Transverse colon (tissue), 3 donors: ENCODE measurements at regions not wholly inside any gene's neighbourhood (a gene's known extent, or its start where the extent isn't known, plus 50 kb on each side); places are given as distances from the start of the nearest gene placed in this dataset.

Experiments
- EP300 ChIP-seq: sonication (generic); formaldehyde crosslinking; IDR thresholded peaks from one replicate; pipeline ENCODE4 v1.6.1; 2017; ENCODE audit warnings: antibody characterized with exemption, low read depth
- POLR2AphosphoS5 ChIP-seq, 3 donors: sonication (generic); formaldehyde crosslinking; IDR thresholded peaks; one replicate each; pipeline ENCODE4 v1.6.1; 2016; ENCODE audit warnings: antibody characterized with exemption in 3 of 3

DNA sequence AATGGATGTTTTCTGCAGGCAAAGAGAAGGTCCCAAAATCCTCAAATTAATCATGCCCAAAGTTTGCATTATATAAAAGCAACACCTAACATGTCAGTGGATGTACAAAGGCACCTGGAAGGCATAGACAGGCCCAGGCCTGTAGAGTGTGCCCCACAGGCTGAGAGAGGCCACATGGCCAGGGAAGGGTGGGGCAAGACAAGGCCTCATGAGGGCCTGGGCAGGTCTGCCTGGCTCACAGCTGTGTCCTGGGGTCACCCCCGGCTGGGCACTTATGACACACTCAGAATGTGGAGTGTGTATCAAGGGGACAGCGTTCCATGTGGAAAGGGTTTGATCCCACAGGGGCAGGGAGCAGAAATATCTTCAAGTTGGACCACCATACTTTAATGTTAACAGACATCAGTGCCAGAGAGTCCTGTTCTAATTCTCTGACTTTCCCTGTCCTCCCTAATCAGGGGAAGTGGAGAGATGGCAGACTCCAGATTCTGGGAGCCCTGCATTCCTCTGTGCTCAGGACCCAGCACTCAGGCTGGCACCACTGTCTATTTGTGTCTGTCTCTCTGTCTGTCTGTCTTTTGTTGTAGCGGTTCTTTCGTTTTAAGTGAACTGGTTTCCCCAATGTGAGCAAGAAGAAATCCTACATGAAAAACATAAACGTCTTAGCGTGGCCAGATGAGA, 178.3 kb upstream of the FOXA2 start:
- TF ChIP-seq POLR2AphosphoS5 (IDR thresholded peaks at IDR 0.05) (no peak), EP300 (no peak)
